Breast epithelium (tissue), 4 donors: ENCODE measurements at regions not wholly inside any gene's neighbourhood (a gene's known extent, or its start where the extent isn't known, plus 50 kb on each side); places are given as distances from the start of the nearest gene placed in this dataset.

ENCODE experiments used
- DNase-seq, 2 donors: peaks; one replicate each; pipeline ENCODE4 v3.0.0-alpha.2; 2019; ENCODE audit warnings: low spot score in 2 of 2
- H3K27ac ChIP-seq, 2 donors: fragments of 200-600 bp; sonication (generic) in 1 of 2; one replicate each; pipeline ENCODE4 v1.5.1; 2016 to 2019; ENCODE audit warnings: mild to moderate bottlenecking in 1 of 2
- H3K27me3 ChIP-seq, 2 donors: fragments of 200-600 bp; sonication (generic) in 1 of 2; one replicate each; pipeline versions ENCODE4 v1.5.1 to v1.6.0; 2017 to 2019; ENCODE audit warnings: control low read depth in 1 of 2, mild to moderate bottlenecking in 1 of 2
- H3K36me3 ChIP-seq: fragments of 200-600 bp; one replicate; pipeline ENCODE4 v1.5.1; 2019
- H3K4me1 ChIP-seq, 2 donors: fragments of 200-600 bp; sonication (generic); one replicate each; pipeline ENCODE4 v1.5.1; 2016 to 2019; ENCODE audit warnings: control low read depth in 1 of 2
- H3K4me3 ChIP-seq, 3 donors: fragments of 200-600 bp; sonication (generic); 1 replicate in 2 of 3; 2 replicates in 1 of 3; pipeline ENCODE4 v1.5.1; 2016 to 2019; ENCODE audit warnings: mild to moderate bottlenecking in 3 of 3, moderate library complexity in 2 of 3
- H3K9me3 ChIP-seq, 2 donors: fragments of 200-600 bp; sonication (generic) in 1 of 2; one replicate each; pipeline ENCODE4 v1.5.1; 2016 to 2019; ENCODE audit warnings: control low read depth in 1 of 2
- CTCF ChIP-seq, 3 donors: fragments of 450-650 bp; IDR thresholded peaks; one replicate each; pipeline ENCODE4 v1.5.1; 2016 to 2017; ENCODE audit warnings: antibody characterized with exemption in 3 of 3, mild to moderate bottlenecking in 3 of 3, moderate library complexity in 3 of 3
- POLR2A ChIP-seq: fragments of 450-650 bp; IDR thresholded peaks from one replicate; pipeline ENCODE4 v1.6.1; 2016; ENCODE audit warnings: antibody characterized with exemption, mild to moderate bottlenecking, moderate library complexity
- POLR2AphosphoS5 ChIP-seq, 3 donors: sonication (generic); formaldehyde crosslinking; IDR thresholded peaks; one replicate each; pipeline ENCODE4 v1.6.1; 2017; ENCODE audit warnings: antibody characterized with exemption in 3 of 3
- intact Hi-C: fragments of 100-400 bp; cut with DNase I; formaldehyde crosslinking; loops from one replicate; pipeline ENCODE4 v1.15.1; 2023; ENCODE audit warnings: low total_unique reads

DNA sequence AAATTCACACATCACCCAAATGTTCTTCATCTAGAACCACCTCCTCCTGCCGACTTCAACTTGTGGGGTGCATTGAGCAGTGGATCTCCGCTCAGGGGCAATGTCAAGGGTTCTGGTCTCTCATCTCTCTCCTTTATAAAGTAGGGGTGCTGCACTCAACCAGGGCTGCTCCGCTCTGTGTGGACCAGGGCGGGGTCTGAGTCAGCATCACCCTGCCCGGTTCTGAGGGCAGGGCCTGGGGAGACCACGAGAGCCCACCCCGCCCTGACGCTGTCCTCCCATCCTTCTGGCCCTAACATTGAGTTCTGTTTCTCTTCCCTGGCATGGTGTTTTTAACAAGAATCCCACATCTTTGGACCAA is 311.6 kb upstream of the DIO3 start:
- no peak for TF ChIP-seq POLR2A
- TF ChIP-seq POLR2AphosphoS5 (IDR thresholded peaks at IDR 0.05): no peak
- TF ChIP-seq CTCF (IDR thresholded peaks at IDR 0.05): no peak
- intact Hi-C loops: no loop called here
- DNase-seq: no peak
- H3K27ac ChIP-seq: no peak overlapping the region
- peaks cover 0 to 15% of the 10 kb centered on the region in 2 donors for H3K27me3 ChIP-seq
- no peak overlapping the region for H3K4me3 ChIP-seq
- no peaks in the 10 kb centered on the region for H3K4me1 ChIP-seq
- H3K9me3 ChIP-seq: no peaks in the 10 kb centered on the region
- H3K36me3 ChIP-seq: no peaks in the 10 kb centered on the region

GRCh38 chr14:101250336-101250947 is 310.9 kb upstream of the DIO3 start:
- H3K4me1 ChIP-seq: no peaks in the 10 kb centered on the region
- TF ChIP-seq CTCF (IDR thresholded peaks at IDR 0.05) (no peak), POLR2A (no peak), POLR2AphosphoS5 (IDR thresholded peaks at IDR 0.05) (no peak)
- H3K27ac ChIP-seq: no peak overlapping the region
- H3K4me3 ChIP-seq: no peak overlapping the region
- H3K27me3 ChIP-seq: peaks cover 0 to 15% of the 10 kb centered on the region in 2 donors
- DNase-seq: no peak
- H3K36me3 ChIP-seq: no peaks in the 10 kb centered on the region
- intact Hi-C loops: no loop called here
- H3K9me3 ChIP-seq: no peaks in the 10 kb centered on the region

- Histone ChIP-seq H3K4me3 (no peak overlapping the region), H3K9me3 (no peaks in the 10 kb centered on the region), H3K27ac (no peak overlapping the region), H3K36me3 (no peaks in the 10 kb centered on the region), H3K27me3 (peaks cover 0 to 15% of the 10 kb centered on the region in 2 donors), H3K4me1 (no peaks in the 10 kb centered on the region)
- TF ChIP-seq POLR2A: no peak
- TF ChIP-seq CTCF (IDR thresholded peaks at IDR 0.05): no peak
- TF ChIP-seq POLR2AphosphoS5 (IDR thresholded peaks at IDR 0.05): no peak
- intact Hi-C loops: no loop called here
- no peak for DNase-seq
These were observed 310.1 kb upstream of the DIO3 start for GRCh38 chr14:101250948-101251811.

DNA sequence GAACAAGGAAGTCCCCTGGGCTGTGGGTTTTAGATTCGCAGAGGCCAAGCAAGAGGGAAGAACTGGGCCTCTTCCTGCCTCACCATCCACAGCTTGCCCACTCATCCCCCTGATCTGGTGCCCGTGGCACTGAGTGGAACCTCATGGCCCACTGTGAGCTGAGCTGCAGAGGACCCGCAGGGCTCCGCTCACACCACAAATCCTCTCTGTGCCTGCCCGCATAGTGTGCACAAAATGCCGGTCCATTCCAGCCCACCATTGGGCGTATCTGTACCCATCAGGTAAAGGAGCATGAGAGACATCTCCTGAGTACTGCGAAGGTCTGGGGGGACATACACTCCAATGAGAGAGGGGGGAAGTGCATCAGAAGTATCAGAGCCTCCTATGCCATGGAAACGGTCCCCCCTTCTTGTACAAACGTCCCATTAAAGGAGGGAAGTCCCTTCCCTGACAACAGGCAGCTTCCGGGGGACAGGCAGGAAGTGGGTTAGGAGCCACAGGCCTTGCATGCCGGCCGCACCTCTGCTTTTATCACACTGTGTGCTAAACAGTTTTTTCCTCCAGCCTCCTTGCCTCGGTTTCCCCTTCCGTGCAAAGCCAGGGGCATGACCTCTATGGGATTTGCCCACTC is 309.4 kb upstream of the DIO3 start:
- peaks cover 0 to 17% of the 10 kb centered on the region in 2 donors for H3K27me3 ChIP-seq

More for the DNA sequence above, 309.4 kb upstream of the DIO3 start:
- intact Hi-C loops: no loop called here
- no peak for TF ChIP-seq POLR2A
- TF ChIP-seq CTCF (IDR thresholded peaks at IDR 0.05): no peak
- TF ChIP-seq POLR2AphosphoS5 (IDR thresholded peaks at IDR 0.05): no peak
- H3K9me3 ChIP-seq: no peaks in the 10 kb centered on the region
- DNase-seq: no peak
- H3K36me3 ChIP-seq: no peaks in the 10 kb centered on the region
- H3K4me1 ChIP-seq: no peaks in the 10 kb centered on the region
- no peak overlapping the region for H3K27ac ChIP-seq
- no peak overlapping the region for H3K4me3 ChIP-seq
